Immature natural killer cell (primary cell): ENCODE measurements at regions not wholly inside any gene's neighbourhood (a gene's known extent, or its start where the extent isn't known, plus 50 kb on each side); places are given as distances from the start of the nearest gene placed in this dataset.

Source experiments
- DNase-seq, 3 donors: peaks; one replicate each; pipeline ENCODE4 v3.0.0; 2022; ENCODE audit warnings: mixed read lengths in 1 of 3
- H3K27ac Mint-ChIP-seq, 6 donors: one replicate each; pipeline ENCODE4 v1.8.0; 2020; ENCODE audit warnings: mixed read lengths in 6 of 6, mild to moderate bottlenecking in 5 of 6, inconsistent platforms in 4 of 6, moderate library complexity in 3 of 6
- H3K27me3 Mint-ChIP-seq, 3 donors: one replicate each; pipeline ENCODE4 v1.8.0; 2020 to 2021; ENCODE audit warnings: low read depth in 3 of 3, mild to moderate bottlenecking in 3 of 3, mixed read lengths in 3 of 3, moderate library complexity in 3 of 3, inconsistent platforms in 1 of 3
- H3K36me3 Mint-ChIP-seq, 3 donors: one replicate each; pipeline ENCODE4 v1.8.0; 2020; ENCODE audit warnings: mixed read lengths in 3 of 3, inconsistent platforms in 2 of 3, mild to moderate bottlenecking in 2 of 3
- H3K4me1 Mint-ChIP-seq, 2 donors: one replicate each; pipeline ENCODE4 v1.8.0; 2020; ENCODE audit warnings: inconsistent platforms in 2 of 2, mild to moderate bottlenecking in 2 of 2, mixed read lengths in 2 of 2, moderate library complexity in 1 of 2
- H3K4me3 Mint-ChIP-seq, 5 donors: one replicate each; pipeline ENCODE4 v1.8.0; 2020; ENCODE audit warnings: mild to moderate bottlenecking in 5 of 5, mixed read lengths in 5 of 5, inconsistent platforms in 3 of 5, moderate library complexity in 3 of 5
- H3K9me3 Mint-ChIP-seq, 6 donors: one replicate each; pipeline ENCODE4 v1.8.0; 2020; ENCODE audit warnings: mild to moderate bottlenecking in 6 of 6, mixed read lengths in 6 of 6, inconsistent platforms in 4 of 6, moderate library complexity in 3 of 6

GRCh38 chr14:89036371-89036770, 211.9 kb downstream of the TTC8 start:
- Mint-ChIP-seq H3K9me3 (no peaks in the 10 kb centered on the region), H3K4me3 (no peak overlapping the region), H3K27ac (no peak overlapping the region), H3K36me3 (peaks cover 0 to 3% (median 0%) of the 10 kb centered on the region in 3 donors), H3K4me1 (peaks cover 10 to 14% of the 10 kb centered on the region in 2 donors), H3K27me3 (peaks cover 2 to 35% (median 3%) of the 10 kb centered on the region in 3 donors)
- DNase-seq, result no peak

GRCh38 chr14:89037065-89037464, 212.6 kb downstream of the TTC8 start:
- no peak overlapping the region for H3K4me3 Mint-ChIP-seq
- H3K27me3 Mint-ChIP-seq, result peaks cover 3 to 34% (median 4%) of the 10 kb centered on the region in 3 donors
- H3K27ac Mint-ChIP-seq, result no peak overlapping the region
- no peaks in the 10 kb centered on the region for H3K9me3 Mint-ChIP-seq
- peaks cover 10 to 18% of the 10 kb centered on the region in 2 donors for H3K4me1 Mint-ChIP-seq
- H3K36me3 Mint-ChIP-seq, result peaks cover 0 to 3% (median 0%) of the 10 kb centered on the region in 3 donors
- no peak for DNase-seq

GRCh38 chr14:89040080-89040459, 215.6 kb downstream of the TTC8 start:
- DNase-seq, result no peak
- no peak overlapping the region for H3K27ac Mint-ChIP-seq

GRCh38 chr14:89040460-89041256, 216.2 kb downstream of the TTC8 start:
- Mint-ChIP-seq H3K9me3 (peaks cover 0 to 10% (median 2%) of the 10 kb centered on the region in 6 donors), H3K4me3 (peak overlapping the region; percentile 53 to 78 (median 74)), H3K36me3 (peaks cover 0 to 3% (median 0%) of the 10 kb centered on the region in 3 donors), H3K4me1 (peaks cover 10 to 18% of the 10 kb centered on the region in 2 donors), H3K27me3 (peaks cover 2 to 29% (median 3%) of the 10 kb centered on the region in 3 donors), H3K27ac (no peak overlapping the region)
- DNase-seq, result peak; percentile 69 to 77 (median 71)

More at GRCh38 chr14:89040080-89040459, 215.6 kb downstream of the TTC8 start:
- H3K36me3 Mint-ChIP-seq, result peaks cover 0 to 3% (median 0%) of the 10 kb centered on the region in 3 donors
- H3K9me3 Mint-ChIP-seq, result peaks cover 0 to 10% (median 2%) of the 10 kb centered on the region in 6 donors
- peaks cover 10 to 18% of the 10 kb centered on the region in 2 donors for H3K4me1 Mint-ChIP-seq
- H3K4me3 Mint-ChIP-seq, result peak overlapping the region in 3 of 5 donors; percentile 69 to 77 (median 74)
- peaks cover 3 to 34% (median 4%) of the 10 kb centered on the region in 3 donors for H3K27me3 Mint-ChIP-seq

GRCh38 chr14:89041257-89041582, 216.8 kb downstream of the TTC8 start:
- Mint-ChIP-seq H3K9me3 (peaks cover 0 to 10% (median 2%) of the 10 kb centered on the region in 6 donors), H3K27ac (no peak overlapping the region), H3K36me3 (peaks cover 0 to 3% (median 0%) of the 10 kb centered on the region in 3 donors), H3K4me3 (peak overlapping the region in 2 of 5 donors; percentile 33 to 40), H3K4me1 (peaks cover 10 to 18% of the 10 kb centered on the region in 2 donors), H3K27me3 (peaks cover 2 to 24% (median 3%) of the 10 kb centered on the region in 3 donors)
- DNase-seq, result no peak

- Mint-ChIP-seq H3K27me3 (peaks cover 2 to 24% (median 3%) of the 10 kb centered on the region in 3 donors), H3K4me1 (peaks cover 10 to 18% of the 10 kb centered on the region in 2 donors), H3K9me3 (peaks cover 0 to 10% (median 2%) of the 10 kb centered on the region in 6 donors), H3K4me3 (no peak overlapping the region), H3K36me3 (peaks cover 0 to 3% (median 3%) of the 10 kb centered on the region in 3 donors), H3K27ac (no peak overlapping the region)
- DNase-seq, result no peak
Measured at GRCh38 chr14:89042021-89042420, 217.6 kb downstream of the TTC8 start.

GRCh38 chr14:89053303-89053702, 228.9 kb downstream of the TTC8 start:
- no peak for DNase-seq
- peaks cover 5 to 13% (median 8%) of the 10 kb centered on the region in 3 donors for H3K27me3 Mint-ChIP-seq
- H3K36me3 Mint-ChIP-seq, result peaks cover 0 to 3% (median 3%) of the 10 kb centered on the region in 3 donors
- H3K9me3 Mint-ChIP-seq, result no peaks in the 10 kb centered on the region
- H3K4me3 Mint-ChIP-seq, result no peak overlapping the region
- no peaks in the 10 kb centered on the region for H3K4me1 Mint-ChIP-seq
- no peak overlapping the region for H3K27ac Mint-ChIP-seq

GRCh38 chr14:89056394-89056793, 231.9 kb downstream of the TTC8 start:
- Mint-ChIP-seq H3K27me3 (peaks cover 6 to 15% (median 8%) of the 10 kb centered on the region in 3 donors), H3K4me3 (no peak overlapping the region), H3K27ac (no peak overlapping the region), H3K4me1 (no peaks in the 10 kb centered on the region), H3K36me3 (peaks cover 0 to 4% (median 0%) of the 10 kb centered on the region in 3 donors), H3K9me3 (peaks cover 0 to 2% (median 0%) of the 10 kb centered on the region in 6 donors)
- DNase-seq, result no peak

- H3K36me3 Mint-ChIP-seq, result peaks cover 0 to 4% (median 0%) of the 10 kb centered on the region in 3 donors
- peaks cover 0 to 2% (median 0%) of the 10 kb centered on the region in 6 donors for H3K9me3 Mint-ChIP-seq
- no peaks in the 10 kb centered on the region for H3K4me1 Mint-ChIP-seq
- H3K27ac Mint-ChIP-seq, result no peak overlapping the region
- peaks cover 4 to 20% (median 17%) of the 10 kb centered on the region in 3 donors for H3K27me3 Mint-ChIP-seq
- no peak overlapping the region for H3K4me3 Mint-ChIP-seq
- no peak for DNase-seq
Measured at GRCh38 chr14:89058697-89059096, 234.2 kb downstream of the TTC8 start.

GRCh38 chr14:89060191-89060590, 235.7 kb downstream of the TTC8 start:
- Mint-ChIP-seq H3K4me1 (no peaks in the 10 kb centered on the region), H3K36me3 (peaks cover 0 to 4% (median 0%) of the 10 kb centered on the region in 3 donors), H3K9me3 (peaks cover 0 to 2% (median 0%) of the 10 kb centered on the region in 6 donors), H3K27ac (no peak overlapping the region), H3K4me3 (no peak overlapping the region), H3K27me3 (peaks cover 10 to 34% (median 24%) of the 10 kb centered on the region in 3 donors)
- DNase-seq, result no peak

- H3K9me3 Mint-ChIP-seq, result peaks cover 0 to 2% (median 0%) of the 10 kb centered on the region in 6 donors
- no peak for DNase-seq
- peaks cover 3 to 5% of the 10 kb centered on the region in 2 donors for H3K4me1 Mint-ChIP-seq
- no peak overlapping the region for H3K27ac Mint-ChIP-seq
- peaks cover 10 to 31% (median 23%) of the 10 kb centered on the region in 3 donors for H3K27me3 Mint-ChIP-seq
- no peak overlapping the region for H3K4me3 Mint-ChIP-seq
- H3K36me3 Mint-ChIP-seq, result peaks cover 0 to 4% (median 0%) of the 10 kb centered on the region in 3 donors
Measured at GRCh38 chr14:89061696-89062095, 237.2 kb downstream of the TTC8 start.

GRCh38 chr14:89065879-89066278, 241.4 kb downstream of the TTC8 start:
- Mint-ChIP-seq H3K27me3 (peaks cover 13 to 39% (median 35%) of the 10 kb centered on the region in 3 donors), H3K27ac (no peak overlapping the region), H3K36me3 (no peaks in the 10 kb centered on the region), H3K4me3 (no peak overlapping the region), H3K4me1 (peaks cover 16 to 20% of the 10 kb centered on the region in 2 donors), H3K9me3 (peaks cover 0 to 1% (median 0%) of the 10 kb centered on the region in 6 donors)
- DNase-seq, result no peak

GRCh38 chr14:89067293-89067972, 243.0 kb downstream of the TTC8 start:
- Mint-ChIP-seq H3K4me3 (peak overlapping the region; percentile 34 to 73 (median 47)), H3K36me3 (peaks cover 0 to 4% (median 0%) of the 10 kb centered on the region in 3 donors), H3K9me3 (peaks cover 0 to 1% (median 0%) of the 10 kb centered on the region in 6 donors), H3K4me1 (peaks cover 16 to 20% of the 10 kb centered on the region in 2 donors), H3K27me3 (peaks cover 19 to 37% (median 36%) of the 10 kb centered on the region in 3 donors), H3K27ac (peak overlapping the region in 3 of 6 donors; percentile 1 to 41 (median 27))
- DNase-seq, result peak; percentile 60 to 75 (median 65)
